ENCODE measurements at regions not wholly inside any gene's neighbourhood (a gene's known extent, or its start where the extent isn't known, plus 50 kb on each side); places are given as distances from the start of the nearest gene placed in this dataset.
A peak's percentile ranks its signal among the peaks of the same experiment; 100 is the strongest.

DNA sequence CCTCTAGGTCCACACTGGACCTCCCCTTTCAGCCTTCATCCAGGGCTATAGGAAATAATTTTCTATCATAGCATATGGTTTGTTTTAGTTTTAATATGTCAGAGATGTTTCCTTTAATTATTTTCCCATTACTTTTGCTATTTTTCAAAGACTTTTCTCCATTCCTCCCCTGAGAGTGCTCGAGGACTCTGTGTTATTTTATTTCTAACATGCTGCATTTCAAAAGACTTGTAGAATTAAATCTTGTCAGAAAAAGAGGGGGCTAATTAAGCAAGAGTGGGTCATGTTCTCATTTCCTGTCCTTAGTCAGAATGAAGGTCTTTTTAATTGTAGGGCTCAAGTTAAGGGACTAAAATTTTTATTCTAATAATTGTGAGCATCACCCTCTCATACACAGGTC, 71.6 kb upstream of the CTTNBP2 start:
- H3K4me3 ChIP-seq (ENCODE audit: low read depth, low read length): no peak overlapping the region
- DNase-seq (ENCODE audit: low read depth): no peak
- TF ChIP-seq, protein P1, sequence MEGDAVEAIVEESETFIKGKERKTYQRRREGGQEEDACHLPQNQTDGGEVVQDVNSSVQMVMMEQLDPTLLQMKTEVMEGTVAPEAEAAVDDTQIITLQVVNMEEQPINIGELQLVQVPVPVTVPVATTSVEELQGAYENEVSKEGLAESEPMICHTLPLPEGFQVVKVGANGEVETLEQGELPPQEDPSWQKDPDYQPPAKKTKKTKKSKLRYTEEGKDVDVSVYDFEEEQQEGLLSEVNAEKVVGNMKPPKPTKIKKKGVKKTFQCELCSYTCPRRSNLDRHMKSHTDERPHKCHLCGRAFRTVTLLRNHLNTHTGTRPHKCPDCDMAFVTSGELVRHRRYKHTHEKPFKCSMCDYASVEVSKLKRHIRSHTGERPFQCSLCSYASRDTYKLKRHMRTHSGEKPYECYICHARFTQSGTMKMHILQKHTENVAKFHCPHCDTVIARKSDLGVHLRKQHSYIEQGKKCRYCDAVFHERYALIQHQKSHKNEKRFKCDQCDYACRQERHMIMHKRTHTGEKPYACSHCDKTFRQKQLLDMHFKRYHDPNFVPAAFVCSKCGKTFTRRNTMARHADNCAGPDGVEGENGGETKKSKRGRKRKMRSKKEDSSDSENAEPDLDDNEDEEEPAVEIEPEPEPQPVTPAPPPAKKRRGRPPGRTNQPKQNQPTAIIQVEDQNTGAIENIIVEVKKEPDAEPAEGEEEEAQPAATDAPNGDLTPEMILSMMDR (conservative IDR thresholded peaks at IDR 0.05; ENCODE audit: low read depth, low read length): no peak

DNA sequence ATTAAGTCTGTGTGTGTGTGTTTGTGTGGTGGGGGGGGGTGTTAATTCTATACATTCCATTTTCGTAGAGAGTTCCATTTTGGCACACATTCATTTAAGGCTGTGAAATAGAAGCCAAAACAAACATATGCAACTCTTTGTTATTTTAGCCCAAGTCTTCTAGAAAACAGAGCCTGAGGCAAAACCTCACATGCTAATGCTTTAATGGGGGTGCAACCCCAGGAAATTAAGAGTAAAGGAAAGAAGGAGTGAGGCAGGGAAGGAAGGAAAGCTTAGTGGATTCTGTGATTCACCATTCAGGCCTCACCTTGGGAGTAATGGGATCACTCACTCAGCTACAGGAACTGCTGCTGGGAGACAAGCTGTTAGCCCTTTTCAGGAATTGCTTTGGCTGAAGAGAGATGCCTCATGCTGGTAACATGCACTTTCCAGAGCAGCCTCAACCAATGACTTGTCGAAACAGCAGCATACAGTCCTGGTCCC, 73.0 kb upstream of the CTTNBP2 start:
- DNase-seq (ENCODE audit: low read depth): peak; percentile 42
- TF ChIP-seq, protein P1 (conservative IDR thresholded peaks at IDR 0.05; ENCODE audit: low read depth, low read length): no peak
- no peak overlapping the region for H3K4me3 ChIP-seq (ENCODE audit: low read depth, low read length)

DNA sequence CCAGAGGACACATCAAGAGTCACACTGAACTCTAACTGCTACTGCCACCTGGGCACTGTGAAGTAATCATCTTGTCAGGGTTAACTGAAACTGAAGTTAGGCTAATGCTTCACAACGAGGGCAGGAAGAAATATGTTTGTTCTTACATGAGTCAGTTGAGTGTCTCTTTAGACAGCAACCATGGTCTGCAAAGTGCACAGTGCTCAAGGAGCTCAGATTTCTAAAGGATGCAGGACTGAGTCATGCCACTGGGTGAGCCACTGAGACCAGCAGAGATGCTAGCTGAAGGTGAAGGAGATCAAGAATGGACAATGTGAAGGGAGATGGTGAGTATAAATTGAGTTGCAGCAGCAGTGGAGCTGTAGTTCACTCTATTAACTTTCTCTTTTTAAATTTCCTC, 76.0 kb upstream of the CTTNBP2 start:
- no peak overlapping the region for H3K4me3 ChIP-seq (ENCODE audit: low read depth, low read length)
- no peak for DNase-seq (ENCODE audit: low read depth)
- TF ChIP-seq, protein P1 (conservative IDR thresholded peaks at IDR 0.05; ENCODE audit: low read depth, low read length): peak; percentile 52

DNA sequence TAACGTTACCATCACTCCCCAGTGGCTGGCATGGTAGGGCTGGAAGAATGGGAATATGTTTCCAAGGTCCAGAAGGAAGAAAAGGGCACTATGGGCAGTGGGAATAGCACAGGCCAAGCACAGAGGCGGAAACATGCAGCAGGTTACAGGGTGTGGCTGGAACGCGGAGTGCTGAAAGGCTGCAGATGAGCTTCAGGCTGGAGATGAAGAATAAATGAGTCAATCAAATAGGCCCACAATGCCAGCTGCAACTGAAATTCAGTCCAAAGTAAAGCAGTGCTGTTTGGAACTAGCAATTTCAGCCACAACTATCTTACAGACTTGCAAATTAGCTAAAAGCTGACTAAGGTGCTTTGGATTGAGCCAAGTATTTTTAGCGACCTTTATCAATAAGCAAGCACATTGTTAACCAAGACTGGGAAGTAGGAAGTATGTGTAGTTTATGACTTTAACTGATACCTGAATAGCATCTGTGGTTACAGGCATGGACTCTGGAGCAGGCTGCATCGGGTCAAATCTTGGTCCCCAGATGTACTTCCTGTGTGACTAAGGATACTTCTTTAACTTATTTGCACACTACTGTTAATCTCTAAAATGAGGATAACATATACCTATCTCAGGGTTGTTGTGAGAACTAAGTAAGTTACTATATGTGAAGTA, 77.5 kb upstream of the CTTNBP2 start:
- TF ChIP-seq, protein P1 (conservative IDR thresholded peaks at IDR 0.05; ENCODE audit: low read depth, low read length): no peak
- no peak for DNase-seq (ENCODE audit: low read depth)
- no peak overlapping the region for H3K4me3 ChIP-seq (ENCODE audit: low read depth, low read length)

DNA sequence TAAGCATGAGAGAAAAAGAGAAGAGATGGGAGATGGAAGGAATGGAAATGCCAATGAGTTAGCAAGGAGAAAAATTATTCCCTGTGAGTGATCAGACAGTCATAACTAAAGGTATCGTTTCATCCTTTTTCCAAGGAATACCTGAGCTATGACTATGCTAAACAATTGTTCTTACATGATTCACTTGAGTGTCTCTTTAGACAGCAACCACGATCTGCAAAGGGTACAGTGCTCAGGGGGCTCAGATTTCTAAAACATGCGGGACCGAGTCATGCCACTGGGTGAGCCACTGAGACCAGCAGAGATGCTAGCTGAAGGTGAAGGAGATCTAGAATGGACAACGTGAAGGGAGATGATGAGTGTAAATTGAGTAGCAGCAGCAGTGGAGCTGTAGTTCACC, 78.0 kb upstream of the CTTNBP2 start:
- DNase-seq (ENCODE audit: low read depth): no peak
- no peak overlapping the region for H3K4me3 ChIP-seq (ENCODE audit: low read depth, low read length)
- TF ChIP-seq, protein P1 (conservative IDR thresholded peaks at IDR 0.05; ENCODE audit: low read depth, low read length): no peak

DNA sequence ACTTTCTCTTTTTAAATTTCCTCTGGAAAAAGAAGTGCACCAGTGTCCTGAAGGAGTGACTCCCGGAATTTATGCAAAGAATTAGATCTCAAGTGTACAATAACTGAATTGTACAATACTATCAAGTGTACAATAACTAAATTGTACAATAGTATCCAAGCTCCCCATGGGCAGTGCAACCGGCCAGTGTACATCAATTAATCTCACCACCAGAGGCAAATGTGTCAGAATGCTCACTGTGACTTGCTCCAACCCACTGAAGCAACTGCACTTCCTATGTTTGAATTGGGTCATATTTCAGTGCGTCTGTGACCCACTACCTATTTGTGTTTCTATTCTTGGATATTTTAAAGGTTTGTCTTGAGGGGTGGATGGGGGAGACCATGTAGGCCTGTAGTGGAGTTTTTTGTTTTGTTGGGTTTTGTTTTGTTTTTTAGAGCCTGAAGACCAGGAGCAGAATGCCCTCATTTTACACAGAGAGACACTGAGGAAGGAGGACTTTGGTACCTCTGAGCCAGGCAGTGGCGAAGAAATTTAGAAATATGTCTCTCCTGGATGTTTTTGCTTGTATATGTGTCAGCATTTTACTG, 78.5 kb upstream of the CTTNBP2 start:
- H3K4me3 ChIP-seq (ENCODE audit: low read depth, low read length): no peak overlapping the region

More for the DNA sequence above, 78.5 kb upstream of the CTTNBP2 start:
- TF ChIP-seq, protein P1 (conservative IDR thresholded peaks at IDR 0.05; ENCODE audit: low read depth, low read length): no peak
- DNase-seq (ENCODE audit: low read depth): no peak
